Naive thymus-derived CD4-positive, alpha-beta T cell (primary cell): ENCODE measurements at regions not wholly inside any gene's neighbourhood (a gene's known extent, or its start where the extent isn't known, plus 50 kb on each side); places are given as distances from the start of the nearest gene placed in this dataset.
"Not testable (repeated sequence)": the region's sequence is repeated elsewhere in the genome, so short reads cannot be mapped to it uniquely, and the experiment has no call there.

Source experiments
- ATAC-seq: fragments of 150-1000 bp; cut with Tn5 transposase; 2 replicates; pipeline ENCODE4 v1.10.0; 2021; ENCODE audit warnings: mild to moderate bottlenecking, moderate library complexity
- CTCF ChIA-PET: fragments of 350-600 bp; sonication (Branson Sonifier 250); formaldehyde crosslinking; loops from one replicate; lab custom pipeline; 2021; ENCODE audit warnings: antibody characterized with exemption; lab: Charles Lee
- POLR2A ChIA-PET: fragments of 350-600 bp; sonication (Branson Sonifier 250); formaldehyde crosslinking; loops from one replicate; lab custom pipeline; 2021; ENCODE audit warnings: antibody characterized with exemption, inconsistent platforms; lab: Charles Lee
- DNase-seq, 9 donors: peaks; one replicate each; pipeline versions ENCODE4 v3.0.0 to v3.0.0-alpha.2; 2020 to 2022; ENCODE audit warnings: mixed read lengths in 1 of 9
- H3K27ac ChIP-seq: one replicate; pipeline ENCODE4 v1.7.0; 2013; ENCODE audit warnings: mild to moderate bottlenecking, low read depth, low read length, moderate library complexity
- H3K27me3 ChIP-seq, 2 donors: one replicate each; pipeline ENCODE4 v1.7.0; 2013; ENCODE audit warnings: low read length in 2 of 2, mild to moderate bottlenecking in 2 of 2, moderate library complexity in 2 of 2; ENCODE audit not compliant: control insufficient read depth in 2 of 2, insufficient read depth in 2 of 2
- H3K36me3 ChIP-seq, 3 experiments: 1 replicate in 2 of 3; 2 replicates in 1 of 3; pipeline ENCODE4 v1.7.0; 2013; ENCODE audit warnings: low read length in 3 of 3, mild to moderate bottlenecking in 3 of 3, moderate library complexity in 1 of 3; ENCODE audit not compliant: insufficient read depth in 3 of 3, control insufficient read depth in 2 of 3
- H3K4me1 ChIP-seq, 2 donors: one replicate each; pipeline ENCODE4 v1.7.0; 2013; ENCODE audit warnings: low read length in 2 of 2, mild to moderate bottlenecking in 2 of 2, moderate library complexity in 1 of 2; ENCODE audit not compliant: control insufficient read depth in 2 of 2, insufficient read depth in 2 of 2
- H3K4me3 ChIP-seq: 2 replicates; pipeline ENCODE4 v1.7.0; 2013; ENCODE audit warnings: mild to moderate bottlenecking, low read length
- H3K9me3 ChIP-seq, 3 experiments: 1 replicate in 2 of 3; 2 replicates in 1 of 3; pipeline ENCODE4 v1.7.0; 2013; ENCODE audit warnings: low read length in 3 of 3; ENCODE audit not compliant: control insufficient read depth in 2 of 3
- H3K27ac Mint-ChIP-seq, 9 donors: one replicate each; pipeline ENCODE4 v1.8.0; 2020 to 2022; ENCODE audit warnings: mixed read lengths in 9 of 9, mild to moderate bottlenecking in 8 of 9, moderate library complexity in 5 of 9, inconsistent platforms in 2 of 9
- H3K27me3 Mint-ChIP-seq, 5 donors: one replicate each; pipeline ENCODE4 v1.8.0; 2021 to 2022; ENCODE audit warnings: mixed read lengths in 5 of 5, mild to moderate bottlenecking in 1 of 5
- H3K36me3 Mint-ChIP-seq, 5 donors: one replicate each; pipeline ENCODE4 v1.8.0; 2020 to 2022; ENCODE audit warnings: mixed read lengths in 5 of 5, mild to moderate bottlenecking in 3 of 5, inconsistent platforms in 1 of 5
- H3K4me1 Mint-ChIP-seq, 7 donors: one replicate each; pipeline ENCODE4 v1.8.0; 2020 to 2022; ENCODE audit warnings: mixed read lengths in 7 of 7, mild to moderate bottlenecking in 3 of 7, inconsistent platforms in 1 of 7
- H3K4me3 Mint-ChIP-seq, 10 donors: one replicate each; pipeline ENCODE4 v1.8.0; 2020 to 2022; ENCODE audit warnings: mild to moderate bottlenecking in 10 of 10, mixed read lengths in 10 of 10, moderate library complexity in 6 of 10, inconsistent platforms in 2 of 10
- H3K9me3 Mint-ChIP-seq, 11 donors: one replicate each; pipeline ENCODE4 v1.8.0; 2020 to 2022; ENCODE audit warnings: mixed read lengths in 11 of 11, mild to moderate bottlenecking in 4 of 11, inconsistent platforms in 1 of 11, moderate library complexity in 1 of 11
- intact Hi-C, 2 donors: fragments of 100-400 bp; cut with micrococcal nuclease; formaldehyde crosslinking; loops; one replicate each; pipeline ENCODE4 v1.15.1; 2023

GRCh38 chr5:153361735-153362409, 128.6 kb upstream of the GRIA1 start:
- H3K4me3 Mint-ChIP-seq: no peak overlapping the region

GRCh38 chr5:153365547-153365946, 124.9 kb upstream of the GRIA1 start:
- POLR2A ChIA-PET: no interaction called here
- peaks cover 0 to 4% (median 2%) of the 10 kb centered on the region in 11 donors for H3K9me3 Mint-ChIP-seq
- H3K36me3 Mint-ChIP-seq: no peaks in the 10 kb centered on the region
- Histone ChIP-seq H3K4me3 (no peak overlapping the region), H3K4me1 (no peaks in the 10 kb centered on the region), H3K27me3 (no peaks in the 10 kb centered on the region), H3K27ac (no peak overlapping the region), H3K9me3 (no peaks in the 10 kb centered on the region), H3K36me3 (no peaks in the 10 kb centered on the region)
- peaks cover 0 to 5% (median 0%) of the 10 kb centered on the region in 5 donors for H3K27me3 Mint-ChIP-seq
- peaks cover 0 to 2% (median 0%) of the 10 kb centered on the region in 7 donors for H3K4me1 Mint-ChIP-seq
- ATAC-seq: no peak
- H3K4me3 Mint-ChIP-seq: no peak overlapping the region
- no peak for DNase-seq
- CTCF ChIA-PET: no interaction called here
- H3K27ac Mint-ChIP-seq: no peak overlapping the region
- intact Hi-C loops: no loop called here

More at GRCh38 chr5:153361735-153362409, 128.6 kb upstream of the GRIA1 start:
- no peak for DNase-seq
- Mint-ChIP-seq H3K9me3 (peaks cover 0 to 8% (median 1%) of the 10 kb centered on the region in 11 donors), H3K36me3 (peaks cover 0 to 9% (median 0%) of the 10 kb centered on the region in 5 donors), H3K4me1 (peaks cover 4 to 16% (median 8%) of the 10 kb centered on the region in 7 donors), H3K27ac (no peak overlapping the region), H3K27me3 (peaks cover 0 to 5% (median 0%) of the 10 kb centered on the region in 5 donors)
- H3K4me3 ChIP-seq: no peak overlapping the region
- ChIA-PET CTCF (no interaction called here), POLR2A (no interaction called here)
- intact Hi-C loops: no loop called here
- H3K27ac ChIP-seq: no peak overlapping the region
- ATAC-seq: no peak
- no peaks in the 10 kb centered on the region for H3K27me3 ChIP-seq
- H3K36me3 ChIP-seq: no peaks in the 10 kb centered on the region
- H3K4me1 ChIP-seq: no peaks in the 10 kb centered on the region
- no peaks in the 10 kb centered on the region for H3K9me3 ChIP-seq

- H3K9me3 ChIP-seq: no peaks in the 10 kb centered on the region
- no peaks in the 10 kb centered on the region for H3K36me3 ChIP-seq
- ChIA-PET POLR2A (no interaction called here), CTCF (no interaction called here)
- Mint-ChIP-seq H3K27ac (no peak overlapping the region), H3K27me3 (peaks cover 0 to 5% (median 0%) of the 10 kb centered on the region in 5 donors), H3K36me3 (no peaks in the 10 kb centered on the region), H3K9me3 (peaks cover 0 to 4% (median 2%) of the 10 kb centered on the region in 11 donors), H3K4me3 (no peak overlapping the region), H3K4me1 (peaks cover 0 to 1% (median 0%) of the 10 kb centered on the region in 7 donors)
- no peaks in the 10 kb centered on the region for H3K4me1 ChIP-seq
- ATAC-seq: no peak
- no peak overlapping the region for H3K27ac ChIP-seq
- H3K4me3 ChIP-seq: no peak overlapping the region
- no peak for DNase-seq
- intact Hi-C loops: no loop called here
- no peaks in the 10 kb centered on the region for H3K27me3 ChIP-seq
These were observed 123.0 kb upstream of the GRIA1 start for GRCh38 chr5:153367466-153367865.

GRCh38 chr5:153372425-153373129, 117.9 kb upstream of the GRIA1 start:
- no peak overlapping the region for H3K4me3 Mint-ChIP-seq
- no peak overlapping the region for H3K4me3 ChIP-seq
- H3K27ac Mint-ChIP-seq: no peak overlapping the region
- no peaks in the 10 kb centered on the region for H3K27me3 ChIP-seq
- no peaks in the 10 kb centered on the region for H3K4me1 ChIP-seq
- ChIA-PET CTCF (no interaction called here), POLR2A (no interaction called here)
- H3K9me3 ChIP-seq: no peaks in the 10 kb centered on the region
- ATAC-seq: no peak
- H3K36me3 Mint-ChIP-seq: no peaks in the 10 kb centered on the region
- intact Hi-C loops: no loop called here
- no peaks in the 10 kb centered on the region for H3K36me3 ChIP-seq
- no peaks in the 10 kb centered on the region for H3K4me1 Mint-ChIP-seq
- no peak for DNase-seq
- no peak overlapping the region for H3K27ac ChIP-seq
- H3K27me3 Mint-ChIP-seq: peaks cover 0 to 3% (median 0%) of the 10 kb centered on the region in 5 donors
- peaks cover 0 to 8% (median 2%) of the 10 kb centered on the region in 11 donors for H3K9me3 Mint-ChIP-seq

- Histone ChIP-seq H3K4me1 (no peaks in the 10 kb centered on the region), H3K27ac (no peak overlapping the region), H3K27me3 (no peaks in the 10 kb centered on the region), H3K4me3 (no peak overlapping the region), H3K9me3 (no peaks in the 10 kb centered on the region), H3K36me3 (no peaks in the 10 kb centered on the region)
- no peak overlapping the region for H3K27ac Mint-ChIP-seq
- H3K36me3 Mint-ChIP-seq: no peaks in the 10 kb centered on the region
- H3K9me3 Mint-ChIP-seq: peaks cover 0 to 9% (median under 1%) of the 10 kb centered on the region in 11 donors
- ATAC-seq (no peak), DNase-seq (no peak)
- peaks cover 0 to 3% (median 0%) of the 10 kb centered on the region in 5 donors for H3K27me3 Mint-ChIP-seq
- H3K4me3 Mint-ChIP-seq: no peak overlapping the region
- H3K4me1 Mint-ChIP-seq: no peaks in the 10 kb centered on the region
- intact Hi-C loops: no loop called here
- CTCF ChIA-PET: no interaction called here
- POLR2A ChIA-PET: no interaction called here
These were observed 117.4 kb upstream of the GRIA1 start for GRCh38 chr5:153373130-153373498.

GRCh38 chr5:153381630-153382029, 108.8 kb upstream of the GRIA1 start:
- POLR2A ChIA-PET, H3K27ac Mint-ChIP-seq, H3K27ac ChIP-seq, H3K4me3 Mint-ChIP-seq, H3K27me3 Mint-ChIP-seq, H3K36me3 ChIP-seq, H3K4me3 ChIP-seq, H3K4me1 Mint-ChIP-seq, H3K4me1 ChIP-seq, H3K36me3 Mint-ChIP-seq, H3K27me3 ChIP-seq, intact Hi-C loops, ATAC-seq, CTCF ChIA-PET, H3K9me3 ChIP-seq, DNase-seq: not testable (repeated sequence)
- H3K9me3 Mint-ChIP-seq: peaks cover 1 to 18% (median 6%) of the 10 kb centered on the region in 11 donors

GRCh38 chr5:153390569-153390968, 99.9 kb upstream of the GRIA1 start:
- Mint-ChIP-seq H3K9me3 (peaks cover 0 to 6% (median 0%) of the 10 kb centered on the region in 11 donors), H3K27ac (no peak overlapping the region), H3K27me3 (no peaks in the 10 kb centered on the region), H3K36me3 (no peaks in the 10 kb centered on the region), H3K4me3 (no peak overlapping the region), H3K4me1 (no peaks in the 10 kb centered on the region)
- Histone ChIP-seq H3K4me3 (no peak overlapping the region), H3K9me3 (no peaks in the 10 kb centered on the region), H3K4me1 (no peaks in the 10 kb centered on the region), H3K27me3 (no peaks in the 10 kb centered on the region), H3K27ac (no peak overlapping the region), H3K36me3 (no peaks in the 10 kb centered on the region)
- no peak for ATAC-seq
- ChIA-PET POLR2A (no interaction called here), CTCF (no interaction called here)
- intact Hi-C loops: no loop called here
- DNase-seq: no peak
